Left lung (tissue), 4 donors: ENCODE measurements at regions not wholly inside any gene's neighbourhood (a gene's known extent, or its start where the extent isn't known, plus 50 kb on each side); places are given as distances from the start of the nearest gene placed in this dataset.
A peak's percentile ranks its signal among the peaks of the same experiment; 100 is the strongest.

ENCODE experiments used
- ATAC-seq: fragments of 200-7000 bp; cut with Tn5 transposase; one replicate; pipeline ENCODE4 v1.9.1; 2020; ENCODE audit warnings: moderate library complexity
- DNase-seq, 4 donors: peaks; one replicate each; pipeline ENCODE4 v3.0.0-alpha.2; 2013 to 2020
- H3K27ac ChIP-seq, 2 donors: fragments of 200-600 bp; sonication (generic) in 1 of 2; one replicate each; pipeline versions ENCODE4 v1.5.0 to v1.8.0; 2020 to 2021
- H3K27me3 ChIP-seq, 2 donors: fragments of 200-600 bp; sonication (generic) in 1 of 2; one replicate each; pipeline versions ENCODE4 v1.5.0 to v1.8.0; 2020 to 2021
- H3K36me3 ChIP-seq, 2 donors: fragments of 200-600 bp; sonication (generic) in 1 of 2; one replicate each; pipeline versions ENCODE4 v1.5.0 to v1.8.0; 2020 to 2021
- H3K4me1 ChIP-seq, 2 donors: fragments of 200-600 bp; one replicate each; pipeline ENCODE4 v1.8.0; 2021
- H3K4me3 ChIP-seq, 2 donors: fragments of 200-600 bp; sonication (generic) in 1 of 2; one replicate each; pipeline versions ENCODE4 v1.5.0 to v1.8.0; 2020 to 2021; ENCODE audit warnings: mild to moderate bottlenecking in 1 of 2
- H3K9me3 ChIP-seq, 2 donors: fragments of 200-600 bp; sonication (generic) in 1 of 2; one replicate each; pipeline versions ENCODE4 v1.5.0 to v1.8.0; 2020 to 2021
- intact Hi-C, 2 donors: fragments of 100-400 bp; cut with DNase I; formaldehyde crosslinking; loops; one replicate each; pipeline versions ENCODE4 v1.11.2 to v1.14.2; 2022
- TF ChIP-seq, protein P1 (sequence below), 2 donors: fragments of 200-600 bp; sonication (generic) in 1 of 2; IDR thresholded peaks; one replicate each; pipeline versions ENCODE4 v1.5.0 to v1.8.0; 2021; ENCODE audit warnings: antibody characterized with exemption in 2 of 2
- donor health status: DM: no; HTN: yes; CAD: no.
- donor health status: DM: no; HTN: no; CAD: no.

GRCh38 chr21:15149600-15150224, 84.9 kb upstream of the NRIP1 start:
- H3K36me3 ChIP-seq = no peaks in the 10 kb centered on the region
- no peaks in the 10 kb centered on the region for H3K4me1 ChIP-seq
- no peaks in the 10 kb centered on the region for H3K27me3 ChIP-seq
- TF ChIP-seq, protein P1, sequence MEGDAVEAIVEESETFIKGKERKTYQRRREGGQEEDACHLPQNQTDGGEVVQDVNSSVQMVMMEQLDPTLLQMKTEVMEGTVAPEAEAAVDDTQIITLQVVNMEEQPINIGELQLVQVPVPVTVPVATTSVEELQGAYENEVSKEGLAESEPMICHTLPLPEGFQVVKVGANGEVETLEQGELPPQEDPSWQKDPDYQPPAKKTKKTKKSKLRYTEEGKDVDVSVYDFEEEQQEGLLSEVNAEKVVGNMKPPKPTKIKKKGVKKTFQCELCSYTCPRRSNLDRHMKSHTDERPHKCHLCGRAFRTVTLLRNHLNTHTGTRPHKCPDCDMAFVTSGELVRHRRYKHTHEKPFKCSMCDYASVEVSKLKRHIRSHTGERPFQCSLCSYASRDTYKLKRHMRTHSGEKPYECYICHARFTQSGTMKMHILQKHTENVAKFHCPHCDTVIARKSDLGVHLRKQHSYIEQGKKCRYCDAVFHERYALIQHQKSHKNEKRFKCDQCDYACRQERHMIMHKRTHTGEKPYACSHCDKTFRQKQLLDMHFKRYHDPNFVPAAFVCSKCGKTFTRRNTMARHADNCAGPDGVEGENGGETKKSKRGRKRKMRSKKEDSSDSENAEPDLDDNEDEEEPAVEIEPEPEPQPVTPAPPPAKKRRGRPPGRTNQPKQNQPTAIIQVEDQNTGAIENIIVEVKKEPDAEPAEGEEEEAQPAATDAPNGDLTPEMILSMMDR (IDR thresholded peaks at IDR 0.05) = no peak
- no peak overlapping the region for H3K4me3 ChIP-seq
- no peak overlapping the region for H3K27ac ChIP-seq
- intact Hi-C loops = no loop called here
- H3K9me3 ChIP-seq = no peaks in the 10 kb centered on the region
- ATAC-seq = no peak
- no peak for DNase-seq

- Histone ChIP-seq H3K36me3 (no peaks in the 10 kb centered on the region), H3K4me3 (no peak overlapping the region), H3K4me1 (no peaks in the 10 kb centered on the region), H3K27ac (no peak overlapping the region), H3K27me3 (no peaks in the 10 kb centered on the region), H3K9me3 (no peaks in the 10 kb centered on the region)
- intact Hi-C loops = no loop called here
- DNase-seq (no peak), ATAC-seq (no peak)
- TF ChIP-seq, protein P1 (IDR thresholded peaks at IDR 0.05) = no peak
These were observed 86.7 kb upstream of the NRIP1 start for GRCh38 chr21:15151385-15152103.

GRCh38 chr21:15152591-15152990, 87.8 kb upstream of the NRIP1 start:
- H3K27me3 ChIP-seq = no peaks in the 10 kb centered on the region
- H3K4me3 ChIP-seq = no peak overlapping the region
- no peak overlapping the region for H3K27ac ChIP-seq
- DNase-seq = no peak
- H3K36me3 ChIP-seq = no peaks in the 10 kb centered on the region
- intact Hi-C loops = no loop called here
- H3K9me3 ChIP-seq = peaks cover 0 to 4% of the 10 kb centered on the region in 2 donors
- TF ChIP-seq, protein P1 (IDR thresholded peaks at IDR 0.05) = no peak
- no peaks in the 10 kb centered on the region for H3K4me1 ChIP-seq
- no peak for ATAC-seq

DNA sequence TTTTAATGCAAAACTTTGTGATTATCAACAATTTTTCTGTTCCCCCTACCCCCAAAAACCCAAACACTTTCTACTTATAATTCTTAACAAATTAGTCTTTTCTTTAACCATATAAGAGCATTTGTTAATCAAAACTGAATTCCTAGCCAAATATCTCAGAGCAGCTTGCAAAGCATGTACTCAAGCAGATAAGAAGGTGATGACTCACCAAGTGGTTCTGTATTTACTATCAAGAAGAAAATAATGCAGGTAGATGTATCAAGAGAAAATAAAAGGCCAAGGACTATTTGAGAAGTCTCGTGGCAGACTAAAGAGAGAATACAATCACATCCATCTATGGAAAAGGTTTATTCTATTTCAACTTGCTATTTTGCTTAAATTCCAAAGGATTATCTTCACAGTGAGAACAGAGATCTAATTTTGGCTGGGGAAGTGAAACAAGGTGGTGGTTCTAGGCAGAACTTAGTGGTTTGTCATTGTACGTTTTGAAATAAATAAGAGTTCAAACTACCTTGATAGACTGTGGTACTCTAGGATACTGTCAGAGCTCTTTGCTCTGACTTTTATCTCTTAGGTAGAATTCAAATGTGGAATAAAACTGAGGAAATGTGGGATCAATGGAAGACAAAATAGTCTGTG, 94.7 kb upstream of the NRIP1 start:
- intact Hi-C loops = no loop called here
- peaks cover 0 to 4% of the 10 kb centered on the region in 2 donors for H3K9me3 ChIP-seq
- H3K4me3 ChIP-seq = no peak overlapping the region
- TF ChIP-seq, protein P1 (IDR thresholded peaks at IDR 0.05) = no peak
- H3K4me1 ChIP-seq = peaks cover 0 to 4% of the 10 kb centered on the region in 2 donors
- no peaks in the 10 kb centered on the region for H3K27me3 ChIP-seq
- DNase-seq (no peak), ATAC-seq (peak; percentile 39)
- no peaks in the 10 kb centered on the region for H3K36me3 ChIP-seq
- no peak overlapping the region for H3K27ac ChIP-seq

DNA sequence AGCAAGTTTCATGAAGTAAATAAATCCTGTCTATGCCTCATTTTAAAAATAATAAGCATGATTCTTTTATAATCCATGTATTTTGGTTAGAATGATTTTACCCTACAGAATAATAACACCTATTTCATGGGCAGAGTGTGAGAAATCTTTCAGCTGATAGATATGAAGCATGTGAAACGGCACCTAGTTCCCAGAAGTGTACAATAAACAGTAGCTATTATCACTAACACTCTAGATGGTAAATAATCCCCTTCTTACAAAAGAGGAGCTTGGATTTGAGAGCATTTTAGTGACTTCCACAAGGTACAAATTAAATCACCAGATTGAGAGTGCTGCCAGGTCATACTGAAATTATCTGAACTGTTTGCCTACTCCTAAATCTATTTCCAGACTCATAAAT, 95.3 kb upstream of the NRIP1 start:
- Histone ChIP-seq H3K27ac (no peak overlapping the region), H3K9me3 (peaks cover 0 to 4% of the 10 kb centered on the region in 2 donors), H3K4me3 (no peak overlapping the region), H3K4me1 (peaks cover 0 to 4% of the 10 kb centered on the region in 2 donors), H3K36me3 (no peaks in the 10 kb centered on the region), H3K27me3 (no peaks in the 10 kb centered on the region)
- no peak for ATAC-seq
- no peak for DNase-seq
- TF ChIP-seq, protein P1 (IDR thresholded peaks at IDR 0.05) = no peak
- intact Hi-C loops = no loop called here
